Heart right ventricle (tissue), 16 donors: ENCODE measurements at regions not wholly inside any gene's neighbourhood (a gene's known extent, or its start where the extent isn't known, plus 50 kb on each side); places are given as distances from the start of the nearest gene placed in this dataset.

Experiments used
- ATAC-seq, 8 donors: fragments of 200-7000 bp; cut with Tn5 transposase; one replicate each; pipeline ENCODE4 v1.9.1; 2020; ENCODE audit warnings: mild to moderate bottlenecking in 8 of 8, moderate library complexity in 8 of 8, moderate number of reproducible peaks in 1 of 8
- DNase-seq, 2 donors: peaks; one replicate each; pipeline ENCODE4 v3.0.0-alpha.2; 2020
- H3K27ac ChIP-seq, 10 donors: fragments of 200-600 bp; sonication (generic) in 2 of 10; one replicate each; pipeline versions ENCODE4 v1.5.0 to v1.8.0; 2020 to 2022; ENCODE audit warnings: mild to moderate bottlenecking in 3 of 10
- H3K27me3 ChIP-seq, 7 donors: fragments of 200-600 bp; one replicate each; pipeline ENCODE4 v1.8.0; 2021 to 2022; ENCODE audit warnings: mild to moderate bottlenecking in 2 of 7
- H3K36me3 ChIP-seq, 9 donors: fragments of 200-600 bp; sonication (generic) in 1 of 9; one replicate each; pipeline versions ENCODE4 v1.5.0 to v1.8.0; 2020 to 2022; ENCODE audit warnings: mild to moderate bottlenecking in 2 of 9
- H3K4me1 ChIP-seq, 9 donors: fragments of 200-600 bp; sonication (generic) in 1 of 9; one replicate each; pipeline versions ENCODE4 v1.5.0 to v1.8.0; 2020 to 2022; ENCODE audit warnings: mild to moderate bottlenecking in 4 of 9
- H3K4me3 ChIP-seq, 10 donors: fragments of 200-600 bp; sonication (generic) in 2 of 10; one replicate each; pipeline versions ENCODE4 v1.5.0 to v1.8.0; 2020 to 2022; ENCODE audit warnings: mild to moderate bottlenecking in 7 of 10, moderate library complexity in 2 of 10
- H3K9me3 ChIP-seq, 11 donors: fragments of 200-600 bp in 10 of 11; sonication (generic) in 2 of 11; one replicate each; pipeline versions ENCODE4 v1.5.0 to v1.8.0; 2013 to 2022; ENCODE audit warnings: mild to moderate bottlenecking in 2 of 11, control low read depth in 1 of 11, moderate library complexity in 1 of 11
- CTCF ChIP-seq, 9 donors: fragments of 200-600 bp; sonication (generic) in 2 of 9; IDR thresholded peaks; one replicate each; pipeline versions ENCODE4 v1.5.0 to v1.8.0; 2021 to 2022; ENCODE audit warnings: antibody characterized with exemption in 9 of 9, mild to moderate bottlenecking in 5 of 9, moderate library complexity in 1 of 9
- whole genome bisulfite sequencing, 2 donors: extraction: QIAGEN DNeasy Blood & Tissue Kit; methylation state at CpG; one replicate each; pipeline ENCODE4 v1.1.7; 2013; ENCODE audit warnings: inconsistent platforms in 1 of 2; 5-methylcytosine and 5-hydroxymethylcytosine counted together
- intact Hi-C, 10 donors: fragments of 100-400 bp; cut with DNase I; formaldehyde crosslinking; loops; one replicate each; pipeline versions ENCODE4 v1.11.1 to v1.14.2; 2022
- donor health status: Arrhythmogenic right ventricular cardiomyopathy.
- donor health status: ischemic (EF 13 %, LVEDD 7.1; RV severe dilation, severe dysfunction).
- donor health status: healthy with polysubstance abuse.
- donor health status: DM: no; HTN: yes; CAD: no.
- donor health status: DM: no; HTN: no; CAD: no.
- donor health status: ischemic (EF 25% LVEDD 6.9; RV normal size, moderate dysfunction).
- donor health status: ischemic (EF 25% LVEDD 5.7; RV mildly dilated, moderate dysfunction).
- donor health status: healthy.
- donor health status: DM: yes; HTN: yes; CAD: no.
- donor health status: Ischemic cardiomyopathy.
- donor health status: ischemic (EF 35%, LVEDD 5.7; RV mildly dilated, moderate dysfunction).
- donor health status: nonischemic (EF 11% LVEDD 7.7; RV severe dilation, severe dysfunction).
- donor health status: DM: yes; HTN: yes; CAD: no.
- donor health status: PGD.
- donor health status: ischemic (EF 29% LVEDD 5.4; RV normal size, mild dysfunction).
- donor health status: nonischemic (EF 23%, LVEDD 6.1; RV moderate dilation, normal function).

GRCh38 chr12:112573141-112573540, 154.4 kb downstream of the PTPN11 start:
- peaks cover 0 to 59% (median 35%) of the 10 kb centered on the region in 7 donors for H3K27me3 ChIP-seq

GRCh38 chr12:112574896-112575558, 156.3 kb downstream of the PTPN11 start:
- Histone ChIP-seq H3K27ac (no peak overlapping the region), H3K27me3 (peaks cover 0 to 60% (median 38%) of the 10 kb centered on the region in 7 donors)
- no peak for DNase-seq

More at GRCh38 chr12:112573141-112573540, 154.4 kb downstream of the PTPN11 start:
- H3K9me3 ChIP-seq, result no peaks in the 10 kb centered on the region
- ATAC-seq, result no peak
- WGBS, 2 donors, result 73 to 75% methylated on average over 2 of the region's 2 CpGs
- no peaks in the 10 kb centered on the region for H3K36me3 ChIP-seq
- no peak for TF ChIP-seq CTCF (IDR thresholded peaks at IDR 0.05)
- H3K4me3 ChIP-seq, result no peak overlapping the region
- H3K27ac ChIP-seq, result no peak overlapping the region
- DNase-seq, result no peak
- no peaks in the 10 kb centered on the region for H3K4me1 ChIP-seq
- intact Hi-C loops, result no loop called here

GRCh38 chr12:112575559-112576067, 156.9 kb downstream of the PTPN11 start:
- WGBS, 2 donors, result 23 to 27% methylated on average over 22 of the region's 22 CpGs
- H3K9me3 ChIP-seq, result no peaks in the 10 kb centered on the region
- no peak overlapping the region for H3K4me3 ChIP-seq
- H3K4me1 ChIP-seq, result no peaks in the 10 kb centered on the region
- H3K27me3 ChIP-seq, result peaks cover 0 to 60% (median 39%) of the 10 kb centered on the region in 7 donors
- ATAC-seq (no peak), DNase-seq (no peak)
- H3K36me3 ChIP-seq, result no peaks in the 10 kb centered on the region
- H3K27ac ChIP-seq, result no peak overlapping the region
- intact Hi-C loops, result no loop called here
- TF ChIP-seq CTCF (IDR thresholded peaks at IDR 0.05), result no peak

More at GRCh38 chr12:112574896-112575558, 156.3 kb downstream of the PTPN11 start:
- TF ChIP-seq CTCF (IDR thresholded peaks at IDR 0.05), result no peak
- Histone ChIP-seq H3K4me1 (no peaks in the 10 kb centered on the region), H3K36me3 (no peaks in the 10 kb centered on the region), H3K9me3 (no peaks in the 10 kb centered on the region), H3K4me3 (no peak overlapping the region)
- ATAC-seq, result no peak
- intact Hi-C loops, result no loop called here
- 2 to 4% methylated on average over 42 of the region's 42 CpGs for WGBS, 2 donors

- no peak overlapping the region for H3K27ac ChIP-seq
- no peak for DNase-seq
- no peak overlapping the region for H3K4me3 ChIP-seq
- no peaks in the 10 kb centered on the region for H3K4me1 ChIP-seq
- WGBS, 2 donors, result 28 to 36% methylated on average over 4 of the region's 4 CpGs
- no peak for TF ChIP-seq CTCF (IDR thresholded peaks at IDR 0.05)
- intact Hi-C loops, result no loop called here
- H3K27me3 ChIP-seq, result peaks cover 0 to 59% (median 44%) of the 10 kb centered on the region in 7 donors
- ATAC-seq, result no peak
- no peaks in the 10 kb centered on the region for H3K9me3 ChIP-seq
- no peaks in the 10 kb centered on the region for H3K36me3 ChIP-seq
Observed at GRCh38 chr12:112577473-112578329, 159.0 kb downstream of the PTPN11 start.
